ENCODE measurements at regions not wholly inside any gene's neighbourhood (a gene's known extent, or its start where the extent isn't known, plus 50 kb on each side); places are given as distances from the start of the nearest gene placed in this dataset.

DNA sequence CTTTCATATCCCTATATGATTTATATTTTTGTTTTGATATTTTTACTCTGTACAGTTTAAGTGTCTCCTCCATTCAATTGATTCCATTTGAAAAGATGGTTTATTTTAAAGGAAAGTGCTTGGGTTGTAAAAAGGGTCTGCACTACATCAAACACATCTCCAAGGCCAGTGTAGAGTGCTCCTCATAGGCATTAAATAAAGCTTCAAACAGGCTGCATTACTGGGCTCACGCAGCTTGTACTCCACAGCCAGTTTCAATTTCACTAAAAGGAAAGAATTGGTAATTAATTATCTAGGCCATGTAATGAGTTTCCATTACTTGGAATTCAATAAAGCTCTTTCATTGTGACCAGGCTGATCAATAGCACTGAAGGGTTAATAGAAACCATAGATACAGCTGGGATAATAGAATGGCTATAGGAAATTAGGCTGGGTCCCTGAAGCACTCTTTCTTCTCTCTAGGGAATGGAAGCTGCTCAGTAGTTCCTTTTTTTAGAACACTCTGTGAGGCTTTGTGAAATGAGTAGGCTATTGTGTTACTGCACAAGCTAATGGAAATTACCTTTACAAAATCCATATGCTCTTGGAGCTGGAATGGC is 442.2 kb downstream of the RNF144B start:
- TF ChIP-seq FOXK2 (IDR thresholded peaks at IDR 0.05) (no peak), SUZ12 (IDR thresholded peaks at IDR 0.05) (no peak)

Measured in HEK293T (cell line).